BE2C (cell line): ENCODE measurements at regions not wholly inside any gene's neighbourhood (a gene's known extent, or its start where the extent isn't known, plus 50 kb on each side); places are given as distances from the start of the nearest gene placed in this dataset.

Experiments
- DNase-seq: peaks from one replicate; pipeline ENCODE4 v3.0.0-alpha.2; 2020
- H3K27me3 ChIP-seq: fragments of 250-450 bp; sonication (Bioruptor Pico); 2 replicates; pipeline ENCODE4 v1.5.1; 2020; ENCODE audit warnings: mild to moderate bottlenecking
- H3K36me3 ChIP-seq: fragments of 250-450 bp; sonication (Bioruptor Pico); 2 replicates; pipeline ENCODE4 v1.5.1; 2020; ENCODE audit warnings: mild to moderate bottlenecking
- H3K4me1 ChIP-seq: fragments of 250-450 bp; sonication (Bioruptor Pico); 2 replicates; pipeline ENCODE4 v1.5.1; 2020
- H3K4me3 ChIP-seq: 2 replicates; pipeline ENCODE4 v1.5.1; 2011; ENCODE audit warnings: low read depth, low read length
- H3K9me3 ChIP-seq: fragments of 250-450 bp; sonication (Bioruptor Pico); 2 replicates; pipeline ENCODE4 v1.5.1; 2020
- TF ChIP-seq, protein P1 (sequence below): IDR thresholded peaks from 2 replicates; pipeline ENCODE4 v1.5.1; 2012; ENCODE audit warnings: mild to moderate bottlenecking, low read depth, low read length

DNA sequence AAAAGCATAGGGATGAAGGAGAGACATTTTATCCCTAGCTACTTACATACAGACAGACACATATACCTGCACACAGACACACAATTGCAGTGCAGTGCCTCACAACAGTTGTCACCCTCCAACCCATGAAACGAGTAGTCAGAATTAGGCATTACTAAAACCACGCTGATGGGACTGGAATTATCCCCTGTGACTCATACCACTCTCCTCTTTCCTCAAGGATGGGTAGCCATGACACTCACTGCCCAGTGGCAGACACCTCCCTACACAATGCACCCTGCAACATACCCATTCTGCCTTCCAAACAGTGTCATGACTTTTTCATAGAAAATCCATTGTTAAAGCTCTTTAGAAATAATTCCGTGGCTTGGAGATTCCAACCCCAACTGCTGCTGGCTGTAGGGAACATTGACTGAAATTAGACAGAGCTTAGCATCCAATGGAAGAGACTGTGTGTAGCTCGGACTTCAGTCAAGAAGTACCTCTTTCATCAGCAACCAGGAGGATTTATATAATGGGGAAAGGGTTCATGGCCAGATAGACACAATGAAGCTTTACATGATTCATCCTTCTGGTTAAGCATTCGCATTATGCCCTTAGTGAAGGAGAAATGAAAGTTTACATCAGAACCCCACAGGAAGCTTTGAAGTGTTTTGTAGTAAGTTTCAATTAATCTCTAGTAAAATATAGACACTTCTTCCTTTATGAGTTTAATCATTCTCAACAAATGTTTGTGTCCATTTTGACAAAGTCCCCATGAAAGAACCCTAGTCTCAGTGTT lies 155.2 kb downstream of the FBXO15 start:
- no peak overlapping the region for H3K4me3 ChIP-seq
- no peaks in the 10 kb centered on the region for H3K36me3 ChIP-seq
- DNase-seq: no peak

DNA sequence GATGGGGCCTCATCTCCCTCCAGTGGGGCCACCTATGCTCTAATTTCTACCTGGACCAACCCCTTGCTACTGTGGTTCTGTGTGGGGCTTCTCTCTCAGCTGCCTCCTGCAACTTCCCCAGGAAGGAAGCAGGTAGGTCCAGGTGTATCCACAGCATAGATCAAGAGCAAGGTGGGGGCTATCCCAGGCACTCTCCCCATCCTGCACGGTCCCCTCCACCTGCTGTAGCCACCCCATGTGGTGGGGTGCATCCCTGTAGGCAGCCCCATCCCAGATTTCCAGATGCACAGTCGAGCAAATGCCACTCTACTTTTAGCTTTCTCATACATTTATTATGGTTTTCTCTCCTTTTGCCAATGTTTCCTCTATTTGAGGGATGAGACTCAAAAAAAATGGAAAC lies 156.1 kb downstream of the FBXO15 start:
- H3K4me3 ChIP-seq: no peak overlapping the region
- no peaks in the 10 kb centered on the region for H3K4me1 ChIP-seq
- H3K36me3 ChIP-seq: no peaks in the 10 kb centered on the region
- DNase-seq: no peak
- no peaks in the 10 kb centered on the region for H3K9me3 ChIP-seq
- TF ChIP-seq, protein P1, sequence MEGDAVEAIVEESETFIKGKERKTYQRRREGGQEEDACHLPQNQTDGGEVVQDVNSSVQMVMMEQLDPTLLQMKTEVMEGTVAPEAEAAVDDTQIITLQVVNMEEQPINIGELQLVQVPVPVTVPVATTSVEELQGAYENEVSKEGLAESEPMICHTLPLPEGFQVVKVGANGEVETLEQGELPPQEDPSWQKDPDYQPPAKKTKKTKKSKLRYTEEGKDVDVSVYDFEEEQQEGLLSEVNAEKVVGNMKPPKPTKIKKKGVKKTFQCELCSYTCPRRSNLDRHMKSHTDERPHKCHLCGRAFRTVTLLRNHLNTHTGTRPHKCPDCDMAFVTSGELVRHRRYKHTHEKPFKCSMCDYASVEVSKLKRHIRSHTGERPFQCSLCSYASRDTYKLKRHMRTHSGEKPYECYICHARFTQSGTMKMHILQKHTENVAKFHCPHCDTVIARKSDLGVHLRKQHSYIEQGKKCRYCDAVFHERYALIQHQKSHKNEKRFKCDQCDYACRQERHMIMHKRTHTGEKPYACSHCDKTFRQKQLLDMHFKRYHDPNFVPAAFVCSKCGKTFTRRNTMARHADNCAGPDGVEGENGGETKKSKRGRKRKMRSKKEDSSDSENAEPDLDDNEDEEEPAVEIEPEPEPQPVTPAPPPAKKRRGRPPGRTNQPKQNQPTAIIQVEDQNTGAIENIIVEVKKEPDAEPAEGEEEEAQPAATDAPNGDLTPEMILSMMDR: no peak
- H3K27me3 ChIP-seq: no peaks in the 10 kb centered on the region

More for the DNA sequence above, 155.2 kb downstream of the FBXO15 start:
- no peaks in the 10 kb centered on the region for H3K27me3 ChIP-seq
- no peaks in the 10 kb centered on the region for H3K9me3 ChIP-seq
- H3K4me1 ChIP-seq: no peaks in the 10 kb centered on the region
- TF ChIP-seq, protein P1: no peak

DNA sequence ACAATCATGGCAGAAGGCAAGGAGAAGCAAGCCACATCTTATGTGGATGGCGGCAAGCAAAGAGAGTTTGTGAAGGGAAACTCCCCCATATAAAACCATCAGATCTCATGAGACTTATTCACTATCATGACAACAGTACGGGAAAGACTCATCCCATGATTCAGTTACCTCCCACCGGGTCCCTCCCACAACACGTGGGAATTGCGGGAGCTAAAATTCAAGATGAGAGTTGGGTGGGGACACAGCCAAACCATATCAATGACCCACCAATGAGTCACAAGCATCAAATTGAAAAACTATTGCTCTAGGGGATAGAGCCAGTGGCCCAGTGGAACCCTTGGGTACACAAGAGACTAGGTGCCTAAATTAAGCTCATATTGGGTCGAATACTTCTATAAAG lies 157.4 kb downstream of the FBXO15 start:
- TF ChIP-seq, protein P1: no peak
- H3K27me3 ChIP-seq: no peaks in the 10 kb centered on the region
- DNase-seq: no peak
- H3K36me3 ChIP-seq: no peaks in the 10 kb centered on the region
- H3K4me1 ChIP-seq: no peaks in the 10 kb centered on the region
- H3K4me3 ChIP-seq: no peak overlapping the region
- no peaks in the 10 kb centered on the region for H3K9me3 ChIP-seq

GRCh38 chr18:73987247-73987980 lies 160.2 kb downstream of the FBXO15 start:
- Histone ChIP-seq H3K4me1 (no peaks in the 10 kb centered on the region), H3K9me3 (no peaks in the 10 kb centered on the region), H3K4me3 (no peak overlapping the region), H3K36me3 (no peaks in the 10 kb centered on the region), H3K27me3 (no peaks in the 10 kb centered on the region)
- TF ChIP-seq, protein P1: no peak
- DNase-seq: no peak

GRCh38 chr18:73986711-73987110 lies 160.9 kb downstream of the FBXO15 start:
- H3K4me3 ChIP-seq: no peak overlapping the region
- DNase-seq: no peak
- H3K27me3 ChIP-seq: no peaks in the 10 kb centered on the region
- H3K9me3 ChIP-seq: no peaks in the 10 kb centered on the region
- TF ChIP-seq, protein P1: no peak
- H3K36me3 ChIP-seq: no peaks in the 10 kb centered on the region
- no peaks in the 10 kb centered on the region for H3K4me1 ChIP-seq
